ENCODE measurements at regions not wholly inside any gene's neighbourhood (a gene's known extent, or its start where the extent isn't known, plus 50 kb on each side); places are given as distances from the start of the nearest gene placed in this dataset.

GRCh38 chr10:83078160-83078559 lies 1061.1 kb upstream of the GHITM start:
- H3K27ac ChIP-seq (ENCODE audit: low read depth, low read length): no peak overlapping the region
- H3K36me3 ChIP-seq (ENCODE audit: low read length): no peaks in the 10 kb centered on the region
- no peaks in the 10 kb centered on the region for H3K79me2 ChIP-seq (ENCODE audit: insufficient read depth, low read length)
- no peak overlapping the region for H3K9ac ChIP-seq (ENCODE audit: low read length)
- no peaks in the 10 kb centered on the region for H3K9me2 ChIP-seq (replicated peaks; ENCODE audit: insufficient read depth, low read length)
- H3K27me3 ChIP-seq (ENCODE audit: low read length): no peaks in the 10 kb centered on the region
- H3F3A ChIP-seq (ENCODE audit: insufficient read depth): no peaks in the 10 kb centered on the region
- no peak overlapping the region for H2AFZ ChIP-seq (ENCODE audit: low read depth, low read length, severe bottlenecking)
- TF ChIP-seq, protein P1, sequence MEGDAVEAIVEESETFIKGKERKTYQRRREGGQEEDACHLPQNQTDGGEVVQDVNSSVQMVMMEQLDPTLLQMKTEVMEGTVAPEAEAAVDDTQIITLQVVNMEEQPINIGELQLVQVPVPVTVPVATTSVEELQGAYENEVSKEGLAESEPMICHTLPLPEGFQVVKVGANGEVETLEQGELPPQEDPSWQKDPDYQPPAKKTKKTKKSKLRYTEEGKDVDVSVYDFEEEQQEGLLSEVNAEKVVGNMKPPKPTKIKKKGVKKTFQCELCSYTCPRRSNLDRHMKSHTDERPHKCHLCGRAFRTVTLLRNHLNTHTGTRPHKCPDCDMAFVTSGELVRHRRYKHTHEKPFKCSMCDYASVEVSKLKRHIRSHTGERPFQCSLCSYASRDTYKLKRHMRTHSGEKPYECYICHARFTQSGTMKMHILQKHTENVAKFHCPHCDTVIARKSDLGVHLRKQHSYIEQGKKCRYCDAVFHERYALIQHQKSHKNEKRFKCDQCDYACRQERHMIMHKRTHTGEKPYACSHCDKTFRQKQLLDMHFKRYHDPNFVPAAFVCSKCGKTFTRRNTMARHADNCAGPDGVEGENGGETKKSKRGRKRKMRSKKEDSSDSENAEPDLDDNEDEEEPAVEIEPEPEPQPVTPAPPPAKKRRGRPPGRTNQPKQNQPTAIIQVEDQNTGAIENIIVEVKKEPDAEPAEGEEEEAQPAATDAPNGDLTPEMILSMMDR (IDR thresholded peaks at IDR 0.05; ENCODE audit: insufficient read depth, low read length, poor library complexity, severe bottlenecking): no peak
- TF ChIP-seq EZH2phosphoT487 (conservative IDR thresholded peaks at IDR 0.05; ENCODE audit: low read length): no peak
- no peaks in the 10 kb centered on the region for H3K9me3 ChIP-seq (ENCODE audit: insufficient read depth, low read length)
- no peak overlapping the region for H3K4me2 ChIP-seq (ENCODE audit: low read depth, low read length, poor library complexity, severe bottlenecking)
- no peaks in the 10 kb centered on the region for H4K20me1 ChIP-seq (ENCODE audit: low read depth, low read length)
- H3K4me3 ChIP-seq (ENCODE audit: insufficient read depth, low read length, poor library complexity, severe bottlenecking): no peak overlapping the region

GRCh38 chr10:83078645-83079044 lies 1060.7 kb upstream of the GHITM start:
- Histone ChIP-seq H3K27ac (ENCODE audit: low read depth, low read length) (no peak overlapping the region), H4K20me1 (ENCODE audit: low read depth, low read length) (no peaks in the 10 kb centered on the region), H3K4me3 (ENCODE audit: insufficient read depth, low read length, poor library complexity, severe bottlenecking) (no peak overlapping the region), H3K27me3 (ENCODE audit: low read length) (no peaks in the 10 kb centered on the region), H3K4me2 (ENCODE audit: low read depth, low read length, poor library complexity, severe bottlenecking) (no peak overlapping the region), H3K9me3 (ENCODE audit: insufficient read depth, low read length) (no peaks in the 10 kb centered on the region), H3K79me2 (ENCODE audit: insufficient read depth, low read length) (no peaks in the 10 kb centered on the region), H3K9me2 (replicated peaks; ENCODE audit: insufficient read depth, low read length) (no peaks in the 10 kb centered on the region), H3K9ac (ENCODE audit: low read length) (no peak overlapping the region), H3F3A (ENCODE audit: insufficient read depth) (no peaks in the 10 kb centered on the region), H2AFZ (ENCODE audit: low read depth, low read length, severe bottlenecking) (no peak overlapping the region), H3K36me3 (ENCODE audit: low read length) (no peaks in the 10 kb centered on the region)
- no peak for TF ChIP-seq EZH2phosphoT487 (conservative IDR thresholded peaks at IDR 0.05; ENCODE audit: low read length)
- TF ChIP-seq, protein P1 (IDR thresholded peaks at IDR 0.05; ENCODE audit: insufficient read depth, low read length, poor library complexity, severe bottlenecking): no peak

GRCh38 chr10:83083831-83084230 lies 1055.5 kb upstream of the GHITM start:
- Histone ChIP-seq H3K27ac (ENCODE audit: low read depth, low read length) (no peak overlapping the region), H4K20me1 (ENCODE audit: low read depth, low read length) (no peaks in the 10 kb centered on the region), H3K4me2 (ENCODE audit: low read depth, low read length, poor library complexity, severe bottlenecking) (no peak overlapping the region), H3K9me3 (ENCODE audit: insufficient read depth, low read length) (no peaks in the 10 kb centered on the region), H3K4me3 (ENCODE audit: insufficient read depth, low read length, poor library complexity, severe bottlenecking) (no peak overlapping the region), H3F3A (ENCODE audit: insufficient read depth) (no peaks in the 10 kb centered on the region), H3K9ac (ENCODE audit: low read length) (no peak overlapping the region), H3K27me3 (ENCODE audit: low read length) (no peaks in the 10 kb centered on the region), H3K9me2 (replicated peaks; ENCODE audit: insufficient read depth, low read length) (no peaks in the 10 kb centered on the region), H2AFZ (ENCODE audit: low read depth, low read length, severe bottlenecking) (no peak overlapping the region), H3K36me3 (ENCODE audit: low read length) (no peaks in the 10 kb centered on the region), H3K79me2 (ENCODE audit: insufficient read depth, low read length) (no peaks in the 10 kb centered on the region)
- TF ChIP-seq, protein P1 (IDR thresholded peaks at IDR 0.05; ENCODE audit: insufficient read depth, low read length, poor library complexity, severe bottlenecking): no peak
- no peak for TF ChIP-seq EZH2phosphoT487 (conservative IDR thresholded peaks at IDR 0.05; ENCODE audit: low read length)

Data from SU-DHL-6 (cell line).